HG03097 (cell line): ENCODE measurements at regions not wholly inside any gene's neighbourhood (a gene's known extent, or its start where the extent isn't known, plus 50 kb on each side); places are given as distances from the start of the nearest gene placed in this dataset.

Experiments
- ATAC-seq: cut with Tn5 transposase; IDR thresholded peaks from one replicate; pipeline ENCODE4 v1.9.1; 2021; ENCODE audit not compliant: unreplicated experiment, low FRiP score

- ATAC-seq, result no peak
Observed at GRCh38 chr1:229949500-229949899, 117.5 kb upstream of the GALNT2 start.

- ATAC-seq, result no peak
Observed at GRCh38 chr1:229950020-229950419, 117.0 kb upstream of the GALNT2 start.

GRCh38 chr1:229950908-229951307 lies 116.1 kb upstream of the GALNT2 start:
- no peak for ATAC-seq

GRCh38 chr1:229951856-229952534 lies 115.0 kb upstream of the GALNT2 start:
- no peak for ATAC-seq

GRCh38 chr1:229952670-229953520 lies 114.1 kb upstream of the GALNT2 start:
- no peak for ATAC-seq

GRCh38 chr1:229953736-229954326 lies 113.2 kb upstream of the GALNT2 start:
- ATAC-seq, result no peak

GRCh38 chr1:229964281-229964680 lies 102.8 kb upstream of the GALNT2 start:
- ATAC-seq, result no peak

GRCh38 chr1:229970714-229971113 lies 96.3 kb upstream of the GALNT2 start:
- no peak for ATAC-seq

- ATAC-seq, result no peak
Observed at GRCh38 chr1:229971141-229971540, 95.9 kb upstream of the GALNT2 start.

- ATAC-seq, result no peak
Observed at GRCh38 chr1:229972600-229973296, 94.3 kb upstream of the GALNT2 start.

GRCh38 chr1:229973297-229973612 lies 93.8 kb upstream of the GALNT2 start:
- ATAC-seq, result no peak

- no peak for ATAC-seq
Observed at GRCh38 chr1:229975047-229975446, 92.0 kb upstream of the GALNT2 start.

- ATAC-seq, result no peak
Observed at GRCh38 chr1:229980009-229980408, 87.0 kb upstream of the GALNT2 start.

- no peak for ATAC-seq
Observed at GRCh38 chr1:229981736-229982135, 85.3 kb upstream of the GALNT2 start.

- no peak for ATAC-seq
Observed at GRCh38 chr1:229984310-229984991, 82.6 kb upstream of the GALNT2 start.

- no peak for ATAC-seq
Observed at GRCh38 chr1:229984992-229985612, 81.9 kb upstream of the GALNT2 start.

- ATAC-seq, result no peak
Observed at GRCh38 chr1:229985613-229986010, 81.4 kb upstream of the GALNT2 start.

GRCh38 chr1:229986737-229987337 lies 80.2 kb upstream of the GALNT2 start:
- ATAC-seq, result no peak

- ATAC-seq, result no peak
Observed at GRCh38 chr1:229987953-229988352, 79.1 kb upstream of the GALNT2 start.

GRCh38 chr1:229988534-229988933 lies 78.5 kb upstream of the GALNT2 start:
- ATAC-seq, result no peak
